Neural crest cell (in vitro differentiated cells): ENCODE measurements at regions not wholly inside any gene's neighbourhood (a gene's known extent, or its start where the extent isn't known, plus 50 kb on each side); places are given as distances from the start of the nearest gene placed in this dataset.
A peak's percentile ranks its signal among the peaks of the same experiment; 100 is the strongest.

Experiments used
- DNase-seq: peaks from one replicate; pipeline ENCODE4 v3.0.0; 2021; ENCODE audit warnings: low read depth, mixed read lengths, low spot score
- H3K27ac Mint-ChIP-seq: one replicate; pipeline ENCODE4 v1.8.0; 2021; ENCODE audit warnings: mild to moderate bottlenecking, mixed read lengths; ENCODE audit not compliant: unreplicated experiment
- H3K27me3 Mint-ChIP-seq: 2 replicates; pipeline ENCODE4 v1.8.0; 2021; ENCODE audit warnings: low read depth, mild to moderate bottlenecking, mixed read lengths
- H3K36me3 Mint-ChIP-seq: 2 replicates; pipeline ENCODE4 v1.8.0; 2021; ENCODE audit warnings: low read depth, mild to moderate bottlenecking, mixed read lengths
- H3K4me1 Mint-ChIP-seq: 2 replicates; pipeline ENCODE4 v1.8.0; 2021; ENCODE audit warnings: mixed read lengths
- H3K4me3 Mint-ChIP-seq: one replicate; pipeline ENCODE4 v1.8.0; 2021; ENCODE audit warnings: mild to moderate bottlenecking, mixed read lengths
- H3K9me3 Mint-ChIP-seq: 2 replicates; pipeline ENCODE4 v1.8.0; 2021; ENCODE audit warnings: mixed read lengths
- TF ChIP-seq, protein P1 (sequence below): fragments of 200-600 bp; sonication (generic); conservative IDR thresholded peaks from 2 replicates; pipeline ENCODE4 v1.5.0; 2021; ENCODE audit warnings: antibody characterized with exemption, mild to moderate bottlenecking

DNA sequence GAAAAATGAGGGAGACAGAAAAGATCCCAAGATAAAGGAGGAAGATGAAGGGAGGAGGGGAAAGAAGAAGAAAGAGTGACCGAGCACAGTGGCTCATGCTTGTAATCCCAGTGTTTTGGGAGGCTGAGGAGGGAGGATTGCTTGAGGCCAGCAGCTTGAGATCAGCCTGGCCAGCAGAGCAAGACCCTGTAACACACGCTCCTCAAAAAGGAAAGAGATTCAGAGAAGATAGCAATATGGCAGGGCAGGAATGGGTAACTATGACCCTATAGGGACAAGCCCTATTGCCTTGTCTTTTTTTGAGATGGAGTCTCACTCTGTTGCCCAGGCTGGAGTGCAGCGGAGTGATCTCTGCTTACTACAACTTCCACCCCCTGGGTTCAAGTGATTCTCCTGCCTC lies 116.9 kb upstream of the MAP1LC3B2 start:
- no peak for DNase-seq
- Mint-ChIP-seq H3K4me3 (no peak overlapping the region), H3K36me3 (no peaks in the 10 kb centered on the region), H3K9me3 (no peaks in the 10 kb centered on the region), H3K27me3 (no peaks in the 10 kb centered on the region), H3K4me1 (no peaks in the 10 kb centered on the region), H3K27ac (no peak overlapping the region)
- TF ChIP-seq, protein P1, sequence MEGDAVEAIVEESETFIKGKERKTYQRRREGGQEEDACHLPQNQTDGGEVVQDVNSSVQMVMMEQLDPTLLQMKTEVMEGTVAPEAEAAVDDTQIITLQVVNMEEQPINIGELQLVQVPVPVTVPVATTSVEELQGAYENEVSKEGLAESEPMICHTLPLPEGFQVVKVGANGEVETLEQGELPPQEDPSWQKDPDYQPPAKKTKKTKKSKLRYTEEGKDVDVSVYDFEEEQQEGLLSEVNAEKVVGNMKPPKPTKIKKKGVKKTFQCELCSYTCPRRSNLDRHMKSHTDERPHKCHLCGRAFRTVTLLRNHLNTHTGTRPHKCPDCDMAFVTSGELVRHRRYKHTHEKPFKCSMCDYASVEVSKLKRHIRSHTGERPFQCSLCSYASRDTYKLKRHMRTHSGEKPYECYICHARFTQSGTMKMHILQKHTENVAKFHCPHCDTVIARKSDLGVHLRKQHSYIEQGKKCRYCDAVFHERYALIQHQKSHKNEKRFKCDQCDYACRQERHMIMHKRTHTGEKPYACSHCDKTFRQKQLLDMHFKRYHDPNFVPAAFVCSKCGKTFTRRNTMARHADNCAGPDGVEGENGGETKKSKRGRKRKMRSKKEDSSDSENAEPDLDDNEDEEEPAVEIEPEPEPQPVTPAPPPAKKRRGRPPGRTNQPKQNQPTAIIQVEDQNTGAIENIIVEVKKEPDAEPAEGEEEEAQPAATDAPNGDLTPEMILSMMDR = no peak

GRCh38 chr12:116442946-116443345 lies 116.2 kb upstream of the MAP1LC3B2 start:
- no peaks in the 10 kb centered on the region for H3K4me1 Mint-ChIP-seq
- H3K9me3 Mint-ChIP-seq = no peaks in the 10 kb centered on the region
- no peak for DNase-seq
- no peaks in the 10 kb centered on the region for H3K27me3 Mint-ChIP-seq
- no peaks in the 10 kb centered on the region for H3K36me3 Mint-ChIP-seq
- no peak overlapping the region for H3K4me3 Mint-ChIP-seq
- H3K27ac Mint-ChIP-seq = no peak overlapping the region
- TF ChIP-seq, protein P1 = no peak

GRCh38 chr12:116443821-116444589 lies 115.2 kb upstream of the MAP1LC3B2 start:
- H3K27ac Mint-ChIP-seq = no peak overlapping the region
- no peak for DNase-seq
- TF ChIP-seq, protein P1 = no peak
- H3K9me3 Mint-ChIP-seq = no peaks in the 10 kb centered on the region
- H3K4me1 Mint-ChIP-seq = no peaks in the 10 kb centered on the region
- H3K36me3 Mint-ChIP-seq = no peaks in the 10 kb centered on the region
- no peaks in the 10 kb centered on the region for H3K27me3 Mint-ChIP-seq
- H3K4me3 Mint-ChIP-seq = no peak overlapping the region

- no peaks in the 10 kb centered on the region for H3K36me3 Mint-ChIP-seq
- H3K27me3 Mint-ChIP-seq = no peaks in the 10 kb centered on the region
- peak overlapping the region; percentile 8 for H3K27ac Mint-ChIP-seq
- DNase-seq = no peak
- H3K4me3 Mint-ChIP-seq = no peak overlapping the region
- no peaks in the 10 kb centered on the region for H3K9me3 Mint-ChIP-seq
- TF ChIP-seq, protein P1 = no peak
- H3K4me1 Mint-ChIP-seq = peaks cover 2% of the 10 kb centered on the region
Measured at GRCh38 chr12:116444590-116444943, 114.6 kb upstream of the MAP1LC3B2 start.

- no peak for DNase-seq
- Mint-ChIP-seq H3K27ac (no peak overlapping the region), H3K27me3 (no peaks in the 10 kb centered on the region), H3K4me3 (no peak overlapping the region), H3K36me3 (no peaks in the 10 kb centered on the region), H3K9me3 (no peaks in the 10 kb centered on the region), H3K4me1 (peaks cover 5% of the 10 kb centered on the region)
- TF ChIP-seq, protein P1 = no peak
Measured at GRCh38 chr12:116448165-116448739, 110.9 kb upstream of the MAP1LC3B2 start.
